CD4-positive, alpha-beta T cell treated with Interleukin-21 for 1 hour (primary cell): ENCODE measurements at regions not wholly inside any gene's neighbourhood (a gene's known extent, or its start where the extent isn't known, plus 50 kb on each side); places are given as distances from the start of the nearest gene placed in this dataset.
"Not testable (repeated sequence)": the region's sequence is repeated elsewhere in the genome, so short reads cannot be mapped to it uniquely, and the experiment has no call there.

ENCODE experiments used
- DNase-seq: peaks from one replicate; pipeline ENCODE4 v3.0.0-alpha.2; 2020

GRCh38 chrX:54615109-54615508, 85.1 kb downstream of the GNL3L start:
- no peak for DNase-seq

GRCh38 chrX:54633641-54634040, 103.6 kb downstream of the GNL3L start:
- DNase-seq, result no peak

GRCh38 chrX:54639018-54639345, 109.0 kb downstream of the GNL3L start:
- no peak for DNase-seq

- peak; percentile 94 for DNase-seq
These were observed 109.5 kb downstream of the GNL3L start for GRCh38 chrX:54639346-54640102.

- no peak for DNase-seq
These were observed 110.2 kb downstream of the GNL3L start for GRCh38 chrX:54640103-54640690.

- DNase-seq, result no peak
These were observed 110.7 kb downstream of the GNL3L start for GRCh38 chrX:54640736-54641135.

GRCh38 chrX:54641530-54641929, 111.5 kb downstream of the GNL3L start:
- no peak for DNase-seq

- not testable (repeated sequence) for DNase-seq
These were observed 117.6 kb downstream of the GNL3L start for GRCh38 chrX:54647607-54648006.

- no peak for DNase-seq
These were observed 129.5 kb downstream of the GNL3L start for GRCh38 chrX:54659547-54659946.

- DNase-seq, result no peak
These were observed 122.3 kb downstream of the ITIH6 start for GRCh38 chrX:54675762-54676161.

- DNase-seq, result no peak
These were observed 102.8 kb downstream of the ITIH6 start for GRCh38 chrX:54695231-54695630.

- DNase-seq, result no peak
These were observed 102.1 kb downstream of the ITIH6 start for GRCh38 chrX:54695816-54696487.
